Esophagus muscularis mucosa (tissue), 3 donors: ENCODE measurements at regions not wholly inside any gene's neighbourhood (a gene's known extent, or its start where the extent isn't known, plus 50 kb on each side); places are given as distances from the start of the nearest gene placed in this dataset.

Experiments
- CTCF ChIP-seq, 3 experiments: fragments of 200-600 bp in 2 of 3; fragments of 450-650 bp in 1 of 3; sonication (generic) in 2 of 3; IDR thresholded peaks; one replicate each; pipeline ENCODE4 v1.5.1; 2017 to 2019; ENCODE audit warnings: antibody characterized with exemption in 3 of 3, mild to moderate bottlenecking in 2 of 3, moderate library complexity in 1 of 3
- POLR2A ChIP-seq: fragments of 450-650 bp; IDR thresholded peaks from one replicate; pipeline ENCODE4 v1.6.1; 2017; ENCODE audit warnings: antibody characterized with exemption, moderate library complexity, mild to moderate bottlenecking, low read depth

DNA sequence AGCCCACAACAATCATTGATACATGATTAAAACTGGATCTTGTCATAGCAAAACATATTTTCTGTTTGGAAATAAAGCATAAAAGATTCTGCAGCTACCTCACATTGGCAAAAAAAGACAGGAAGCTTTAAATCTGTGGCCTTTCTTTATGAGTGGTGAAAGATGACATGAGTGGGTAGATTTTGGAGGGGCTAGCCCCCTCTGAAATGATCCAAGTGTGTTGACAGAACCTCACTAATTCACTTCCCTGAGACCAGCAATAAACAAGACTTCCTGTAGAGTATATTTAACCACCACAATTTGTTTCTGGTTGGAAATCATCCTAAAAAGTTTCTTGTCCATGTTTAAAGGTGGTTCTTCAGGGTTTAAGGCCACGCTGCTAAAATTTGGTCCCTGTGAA lies 530.8 kb downstream of the SPATA31D1 start:
- no peak for TF ChIP-seq CTCF (IDR thresholded peaks at IDR 0.05)
- no peak for TF ChIP-seq POLR2A
